ENCODE measurements at regions not wholly inside any gene's neighbourhood (a gene's known extent, or its start where the extent isn't known, plus 50 kb on each side); places are given as distances from the start of the nearest gene placed in this dataset.

DNA sequence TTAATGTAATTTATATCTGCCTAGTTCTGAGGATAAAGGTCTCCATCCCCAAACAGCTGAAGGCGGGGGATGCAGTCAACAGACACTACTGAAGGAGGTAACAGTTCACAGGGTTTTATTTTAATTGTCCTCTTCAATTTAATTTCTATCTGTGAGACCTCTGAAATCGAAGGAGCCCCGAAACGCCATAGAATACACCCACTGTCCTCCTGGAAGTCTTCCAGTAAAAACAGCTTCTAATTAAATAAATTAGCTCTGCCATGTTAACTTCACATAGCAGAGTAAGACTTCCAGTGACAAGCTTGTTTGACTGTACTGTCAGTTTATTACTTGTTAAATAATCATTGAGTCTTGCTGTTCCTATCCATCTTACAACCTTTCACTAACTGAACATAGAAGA, 193.5 kb downstream of the SEC61B start:
- H3K4ac ChIP-seq (replicated peaks; ENCODE audit: insufficient read length, low read depth, low read length): no peak overlapping the region
- no peak overlapping the region for H3K14ac ChIP-seq (ENCODE audit: insufficient read length)
- no peaks in the 10 kb centered on the region for H3K23me2 ChIP-seq (ENCODE audit: low read depth, low read length)
- H3K9ac ChIP-seq (replicated peaks in 1 of 4; ENCODE audit: extremely low read depth in 1 of 4, low read depth in 3 of 4, low read length in 3 of 4): no peak overlapping the region
- H3K18ac ChIP-seq (ENCODE audit: extremely low read depth, low read length): no peak overlapping the region
- H4K91ac ChIP-seq (replicated peaks; ENCODE audit: insufficient read length, low read length): no peak overlapping the region
- no peak overlapping the region for H4K8ac ChIP-seq (ENCODE audit: extremely low read depth, insufficient read depth, low read length)
- H3K27ac ChIP-seq (ENCODE audit: low read depth, low read length): no peak overlapping the region
- H2BK120ac ChIP-seq (replicated peaks; ENCODE audit: low read depth, low read length): no peak overlapping the region
- no peak overlapping the region for H3K56ac ChIP-seq (replicated peaks; ENCODE audit: insufficient read length, low read depth, low read length)
- no peaks in the 10 kb centered on the region for H3K36me3 ChIP-seq (ENCODE audit: control insufficient read depth in 2 of 4, insufficient read depth in 4 of 4, low read length in 3 of 4)
- H3K4me3 ChIP-seq (ENCODE audit: extremely low read depth in 1 of 4, insufficient read depth in 2 of 4, low read depth in 3 of 4, low read length in 4 of 4): no peak overlapping the region
- ChIA-PET POLR2A (ENCODE audit: partially characterized antibody) (no interaction called here), CTCF (ENCODE audit: partially characterized antibody) (interaction anchor here (0.9 to 1.2 kb wide), 2 partner anchors 151 to 230 kb away, joined by 3 read pairs; no protein-coding TSS in a partner anchor)
- H3K4me1 ChIP-seq (replicated peaks in 1 of 4; ENCODE audit: control insufficient read depth in 3 of 4, insufficient read depth in 4 of 4, low read length in 3 of 4): 0 out of 7 replicates have a peak, but pooled peaks cover 0 to 4% (median under 1%) of the 10 kb centered on the region in 4 experiments
- H2BK15ac ChIP-seq (ENCODE audit: low read length): no peak overlapping the region
- H3K79me1 ChIP-seq (ENCODE audit: low read depth, low read length): no peaks in the 10 kb centered on the region
- no peak overlapping the region for H2BK12ac ChIP-seq (ENCODE audit: low read depth, low read length)
- WGBS, 2 experiments (ENCODE audit: extremely low coverage in 1 of 2, insufficient coverage in 1 of 2, insufficient read length in 1 of 2, insufficient replicate concordance in 2 of 2, low coverage in 1 of 2, low lambda C conversion rate in 2 of 2, missing lambda C conversion rate in 1 of 2): 91% methylated on average over 4 of the region's 4 CpGs; no CpG with 5 or more reads in 1 of the 2 experiments
- H3K79me2 ChIP-seq (ENCODE audit: control insufficient read depth in 1 of 2, insufficient read depth in 2 of 2, low read length in 2 of 2): no peaks in the 10 kb centered on the region
- no peaks in the 10 kb centered on the region for H3K9me3 ChIP-seq (ENCODE audit: insufficient read depth in 2 of 2, low read depth in 1 of 2, low read length in 1 of 2)
- DNase-seq (ENCODE audit: low read depth in 1 of 2, low spot score in 2 of 2) (no peak), FAIRE-seq (no peak)
- H2AK5ac ChIP-seq (ENCODE audit: low read depth, low read length): no peak overlapping the region
- no peak overlapping the region for H2BK5ac ChIP-seq (ENCODE audit: low read depth, low read length)
- H4K20me1 ChIP-seq (replicated peaks in 1 of 2; ENCODE audit: control insufficient read depth in 1 of 2, insufficient read depth in 2 of 2, low read length in 2 of 2): no peaks in the 10 kb centered on the region
- no peak overlapping the region for H2BK20ac ChIP-seq (ENCODE audit: low read length)
- no peak overlapping the region for H3K23ac ChIP-seq (ENCODE audit: insufficient read length)
- H2AFZ ChIP-seq (ENCODE audit: low read length): no peak overlapping the region
- H3K27me3 ChIP-seq (replicated peaks in 1 of 4; ENCODE audit: control insufficient read depth in 3 of 4, extremely low read depth in 1 of 4, insufficient read depth in 3 of 4, low read length in 3 of 4): no peaks in the 10 kb centered on the region
- no peak overlapping the region for H3K4me2 ChIP-seq (ENCODE audit: insufficient read depth in 1 of 2, low read depth in 2 of 2, low read length in 2 of 2)
- no peak overlapping the region for H4K5ac ChIP-seq (ENCODE audit: insufficient read length, low read depth, low read length)
- TF ChIP-seq ATF2 (IDR thresholded peaks at IDR 0.05; ENCODE audit: low read length): no peak
- no peak for TF ChIP-seq SP1 (IDR thresholded peaks at IDR 0.05; ENCODE audit: low read depth, low read length)
- TF ChIP-seq GTF2F1 (IDR thresholded peaks at IDR 0.05; ENCODE audit: borderline replicate concordance, low read depth, low read length): no peak
- TF ChIP-seq FOSL1 (IDR thresholded peaks at IDR 0.05; ENCODE audit: insufficient read depth, low read depth, low read length): no peak
- TF ChIP-seq YY1 (IDR thresholded peaks at IDR 0.05; ENCODE audit: low read depth, low read length): no peak
- no peak for TF ChIP-seq TEAD4 (IDR thresholded peaks at IDR 0.05; ENCODE audit: low read depth, low read length)
- TF ChIP-seq ZNF274 (IDR thresholded peaks at IDR 0.05; ENCODE audit: borderline replicate concordance, extremely low read depth, low read length): no peak
- TF ChIP-seq, protein P1, sequence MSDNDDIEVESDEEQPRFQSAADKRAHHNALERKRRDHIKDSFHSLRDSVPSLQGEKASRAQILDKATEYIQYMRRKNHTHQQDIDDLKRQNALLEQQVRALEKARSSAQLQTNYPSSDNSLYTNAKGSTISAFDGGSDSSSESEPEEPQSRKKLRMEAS (IDR thresholded peaks at IDR 0.05): no peak
- TF ChIP-seq EZH2 (IDR thresholded peaks at IDR 0.05; ENCODE audit: low read depth, low read length, severe bottlenecking): no peak
- no peak for TF ChIP-seq CREB1 (IDR thresholded peaks at IDR 0.05)
- no peak for TF ChIP-seq SP2 (IDR thresholded peaks at IDR 0.05; ENCODE audit: low read length)
- no peak for TF ChIP-seq CTBP2 (IDR thresholded peaks at IDR 0.05; ENCODE audit: borderline replicate concordance, insufficient read depth, insufficient read length, low read length)
- no peak for TF ChIP-seq KDM1A (IDR thresholded peaks at IDR 0.05; ENCODE audit: borderline replicate concordance, low read length)
- TF ChIP-seq RFX5 (IDR thresholded peaks at IDR 0.05; ENCODE audit: borderline replicate concordance, low read depth, low read length): no peak
